NCI-H524 treated with DMSO at 0.1 percent for 48 hours (cell line): ENCODE measurements at regions not wholly inside any gene's neighbourhood (a gene's known extent, or its start where the extent isn't known, plus 50 kb on each side); places are given as distances from the start of the nearest gene placed in this dataset.

Experiments used
- DNase-seq: peaks from one replicate; lab custom pipeline; 2025; lab: John Stamatoyannopoulos, UW

GRCh38 chr20:7516621-7517111 is 423.6 kb downstream of the HAO1 start:
- DNase-seq: no peak

- DNase-seq: no peak
Measured at GRCh38 chr20:7520361-7520760, 419.9 kb downstream of the HAO1 start.

GRCh38 chr20:7523288-7523687 is 417.0 kb downstream of the HAO1 start:
- DNase-seq: no peak

- no peak for DNase-seq
Measured at GRCh38 chr20:7540018-7540417, 400.2 kb downstream of the HAO1 start.

- DNase-seq: no peak
Measured at GRCh38 chr20:7540923-7541322, 399.3 kb downstream of the HAO1 start.

- peak; percentile 98 for DNase-seq
Measured at GRCh38 chr20:7571101-7571500, 369.2 kb downstream of the HAO1 start.

- DNase-seq: no peak
Measured at GRCh38 chr20:7571521-7572055, 368.7 kb downstream of the HAO1 start.

- DNase-seq: no peak
Measured at GRCh38 chr20:7579888-7580287, 360.4 kb downstream of the HAO1 start.

- no peak for DNase-seq
Measured at GRCh38 chr20:7585126-7585679, 355.1 kb downstream of the HAO1 start.

GRCh38 chr20:7586481-7586880 is 353.8 kb downstream of the HAO1 start:
- DNase-seq: no peak

GRCh38 chr20:7589164-7589563 is 351.1 kb downstream of the HAO1 start:
- no peak for DNase-seq

GRCh38 chr20:7596541-7596940 is 343.7 kb downstream of the HAO1 start:
- no peak for DNase-seq

- no peak for DNase-seq
Measured at GRCh38 chr20:7601431-7601830, 338.8 kb downstream of the HAO1 start.

- DNase-seq: no peak
Measured at GRCh38 chr20:7606941-7607340, 333.3 kb downstream of the HAO1 start.

- no peak for DNase-seq
Measured at GRCh38 chr20:7608250-7608649, 332.0 kb downstream of the HAO1 start.

- DNase-seq: no peak
Measured at GRCh38 chr20:7609251-7609650, 331.0 kb downstream of the HAO1 start.

- DNase-seq: no peak
Measured at GRCh38 chr20:7610681-7611080, 329.6 kb downstream of the HAO1 start.

- DNase-seq: no peak
Measured at GRCh38 chr20:7617797-7618196, 322.5 kb downstream of the HAO1 start.

- DNase-seq: no peak
Measured at GRCh38 chr20:7622399-7622961, 317.8 kb downstream of the HAO1 start.

- no peak for DNase-seq
Measured at GRCh38 chr20:7624886-7625285, 315.4 kb downstream of the HAO1 start.

GRCh38 chr20:7627734-7628663 is 312.3 kb downstream of the HAO1 start:
- no peak for DNase-seq

- no peak for DNase-seq
Measured at GRCh38 chr20:7629880-7630279, 310.4 kb downstream of the HAO1 start.

GRCh38 chr20:7637184-7637583 is 303.1 kb downstream of the HAO1 start:
- DNase-seq: no peak
